ENCODE measurements at regions not wholly inside any gene's neighbourhood (a gene's known extent, or its start where the extent isn't known, plus 50 kb on each side); places are given as distances from the start of the nearest gene placed in this dataset.

DNA sequence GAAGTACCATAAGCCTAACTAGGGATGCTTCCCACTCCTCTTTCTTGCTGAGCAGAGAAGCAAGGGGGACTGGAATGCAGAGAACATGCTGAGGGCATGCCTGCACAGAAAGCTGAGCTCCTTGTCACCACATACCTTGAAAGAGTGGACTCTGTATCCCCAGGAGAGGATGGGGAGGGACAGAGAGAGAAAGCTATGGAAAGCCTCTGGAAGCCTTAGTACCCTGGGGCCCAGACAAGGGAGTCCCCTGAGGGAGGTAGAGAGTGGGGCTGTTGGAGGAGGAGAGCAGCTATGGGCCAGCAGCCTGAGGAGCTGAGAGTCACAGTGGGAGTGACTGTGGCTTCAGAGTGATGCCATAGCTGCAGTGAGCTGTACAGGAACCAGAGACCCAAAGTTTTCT is 77.9 kb downstream of the RTL9 start:
- FAIRE-seq (no peak), ATAC-seq (no peak), DNase-seq (no peak)
- no peak overlapping the region for H3K4me3 ChIP-seq
- no peaks in the 10 kb centered on the region for H3K4me1 ChIP-seq
- no peaks in the 10 kb centered on the region for H3K27me3 ChIP-seq
- intact Hi-C loops (cut with DNase I): no loop called here
- H3K9me3 ChIP-seq: no peaks in the 10 kb centered on the region
- TF ChIP-seq, protein P1, sequence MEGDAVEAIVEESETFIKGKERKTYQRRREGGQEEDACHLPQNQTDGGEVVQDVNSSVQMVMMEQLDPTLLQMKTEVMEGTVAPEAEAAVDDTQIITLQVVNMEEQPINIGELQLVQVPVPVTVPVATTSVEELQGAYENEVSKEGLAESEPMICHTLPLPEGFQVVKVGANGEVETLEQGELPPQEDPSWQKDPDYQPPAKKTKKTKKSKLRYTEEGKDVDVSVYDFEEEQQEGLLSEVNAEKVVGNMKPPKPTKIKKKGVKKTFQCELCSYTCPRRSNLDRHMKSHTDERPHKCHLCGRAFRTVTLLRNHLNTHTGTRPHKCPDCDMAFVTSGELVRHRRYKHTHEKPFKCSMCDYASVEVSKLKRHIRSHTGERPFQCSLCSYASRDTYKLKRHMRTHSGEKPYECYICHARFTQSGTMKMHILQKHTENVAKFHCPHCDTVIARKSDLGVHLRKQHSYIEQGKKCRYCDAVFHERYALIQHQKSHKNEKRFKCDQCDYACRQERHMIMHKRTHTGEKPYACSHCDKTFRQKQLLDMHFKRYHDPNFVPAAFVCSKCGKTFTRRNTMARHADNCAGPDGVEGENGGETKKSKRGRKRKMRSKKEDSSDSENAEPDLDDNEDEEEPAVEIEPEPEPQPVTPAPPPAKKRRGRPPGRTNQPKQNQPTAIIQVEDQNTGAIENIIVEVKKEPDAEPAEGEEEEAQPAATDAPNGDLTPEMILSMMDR (IDR thresholded peaks at IDR 0.05): no peak
- no peaks in the 10 kb centered on the region for H3K36me3 ChIP-seq
- no peak overlapping the region for H3K27ac ChIP-seq

DNA sequence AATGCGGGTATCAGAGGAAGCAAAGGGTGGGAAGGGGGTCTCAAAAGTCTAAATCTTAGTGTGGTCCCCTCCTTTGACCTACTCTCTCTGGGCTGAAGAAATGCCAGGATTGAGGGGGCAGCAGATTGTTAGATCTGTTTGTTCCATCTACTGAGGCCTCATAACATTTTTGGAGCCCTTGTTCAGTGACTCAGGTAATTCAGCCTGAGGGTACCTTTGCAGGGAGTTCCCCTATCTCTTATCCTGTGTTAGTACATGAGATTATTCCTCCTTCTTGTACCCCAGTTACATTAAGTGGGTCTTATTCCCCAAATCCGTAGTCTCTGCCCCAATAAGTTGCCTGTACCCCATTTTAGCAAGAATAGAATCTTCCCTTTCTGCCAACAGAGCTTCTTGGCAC is 79.0 kb downstream of the RTL9 start:
- FAIRE-seq (no peak), DNase-seq (no peak), ATAC-seq (no peak)
- Histone ChIP-seq H3K27ac (no peak overlapping the region), H3K36me3 (no peaks in the 10 kb centered on the region), H3K4me3 (no peak overlapping the region), H3K27me3 (no peaks in the 10 kb centered on the region), H3K4me1 (no peaks in the 10 kb centered on the region), H3K9me3 (no peaks in the 10 kb centered on the region)
- intact Hi-C loops (cut with DNase I): no loop called here
- 68 to 81% methylated on average over 2 of the region's 2 CpGs for WGBS, 2 donors
- TF ChIP-seq, protein P1 (IDR thresholded peaks at IDR 0.05): no peak

DNA sequence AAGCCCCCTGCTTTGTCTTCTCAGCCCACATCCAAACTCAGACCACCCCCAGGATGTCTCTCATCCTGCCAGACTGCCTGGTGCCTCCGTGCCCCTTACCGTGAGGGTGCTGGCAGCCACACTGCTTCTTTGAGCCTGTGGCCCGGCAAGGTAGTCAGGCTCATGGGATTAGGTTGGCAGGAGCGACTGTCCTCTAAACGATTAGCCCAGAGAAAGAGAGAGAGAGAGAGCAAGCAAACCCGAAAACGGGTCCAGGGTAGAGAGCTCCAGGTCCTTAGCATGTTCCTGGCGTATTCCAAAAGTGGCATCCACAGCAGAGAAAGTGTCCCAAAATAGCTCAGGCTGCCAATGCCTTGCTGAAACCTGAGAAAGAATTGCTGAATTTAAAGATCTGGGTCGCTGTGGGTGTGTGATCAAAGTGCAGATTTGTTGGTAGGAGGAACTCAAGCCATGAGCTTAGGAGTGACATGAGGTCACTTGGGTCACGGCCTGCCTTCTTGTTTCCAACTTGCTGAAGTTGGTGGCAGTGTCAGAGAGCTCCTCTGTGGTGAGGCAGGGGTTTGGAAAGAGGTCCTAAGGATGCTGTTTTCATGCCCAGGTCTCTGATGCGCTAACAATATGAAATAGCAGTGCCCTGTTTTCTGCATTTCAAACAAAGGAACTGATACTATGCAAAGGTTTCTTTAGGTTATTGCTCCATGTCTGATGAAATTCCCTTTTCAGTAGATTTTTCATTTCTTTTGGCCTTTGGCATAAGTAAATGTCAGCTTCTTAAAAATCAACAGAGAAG is 81.6 kb downstream of the RTL9 start:
- no peak for FAIRE-seq
- intact Hi-C loops (cut with DNase I): no loop called here
- Histone ChIP-seq H3K4me3 (no peak overlapping the region), H3K27me3 (no peaks in the 10 kb centered on the region), H3K27ac (no peak overlapping the region), H3K9me3 (no peaks in the 10 kb centered on the region), H3K36me3 (no peaks in the 10 kb centered on the region), H3K4me1 (no peaks in the 10 kb centered on the region)
- no peak for ATAC-seq
- TF ChIP-seq, protein P1 (IDR thresholded peaks at IDR 0.05): no peak
- 63 to 77% methylated on average over 11 of the region's 11 CpGs for WGBS, 2 donors
- DNase-seq: no peak

DNA sequence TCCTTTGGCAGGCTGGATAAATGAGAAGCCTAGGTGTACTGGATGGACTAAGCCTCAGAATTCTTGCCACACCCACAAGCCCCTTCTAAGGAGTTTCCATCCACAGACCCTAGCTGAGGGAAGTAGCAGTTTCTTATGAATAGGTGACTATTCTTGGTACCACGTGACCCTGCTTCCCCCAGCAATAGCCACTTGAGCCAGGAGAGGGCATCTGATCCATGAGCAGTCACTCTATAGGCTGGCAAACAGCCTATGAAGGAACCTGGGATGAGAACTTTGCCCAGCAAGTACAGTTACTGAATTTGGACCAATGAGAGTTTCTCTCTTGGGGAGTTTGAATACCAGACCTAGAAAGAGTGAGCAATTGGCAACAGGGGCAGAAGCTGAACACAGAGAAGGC is 84.0 kb downstream of the RTL9 start:
- DNase-seq (peak in 4 of 6 donors; percentile 33 to 55 (median 38)), FAIRE-seq (no peak), ATAC-seq (peak; percentile 80 to 89 (median 86))
- no peaks in the 10 kb centered on the region for H3K36me3 ChIP-seq
- no peak overlapping the region for H3K27ac ChIP-seq
- TF ChIP-seq, protein P1 (IDR thresholded peaks at IDR 0.05): peak in 2 of 4 donors; percentile 11 to 13
- no peak overlapping the region for H3K4me3 ChIP-seq
- WGBS, 2 donors: 4 to 11% methylated on average over 1 of the region's 1 CpG
- intact Hi-C loops (cut with DNase I): no loop called here
- H3K27me3 ChIP-seq: no peaks in the 10 kb centered on the region
- H3K4me1 ChIP-seq: no peaks in the 10 kb centered on the region
- no peaks in the 10 kb centered on the region for H3K9me3 ChIP-seq

DNA sequence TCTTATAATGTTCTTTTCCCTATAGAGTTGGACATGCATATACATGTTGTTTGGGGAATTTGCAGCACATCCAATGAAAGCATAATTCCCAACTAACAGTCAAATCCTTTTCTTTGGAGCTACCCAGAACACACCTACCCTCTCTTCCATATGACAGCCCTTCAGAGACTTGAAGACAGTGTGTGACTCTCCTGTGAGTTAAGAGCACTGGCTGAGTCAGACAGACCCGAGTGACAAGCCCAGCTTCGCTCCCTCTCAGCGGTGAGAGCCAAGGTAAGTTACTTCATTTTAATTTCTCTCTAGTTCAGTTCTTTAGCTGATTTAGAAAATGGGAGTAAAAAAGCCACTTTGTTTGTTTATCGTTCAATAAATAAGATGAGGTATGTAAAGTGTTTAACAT is 86.3 kb downstream of the RTL9 start:
- FAIRE-seq: no peak
- H3K4me3 ChIP-seq: no peak overlapping the region
- ATAC-seq: no peak
- TF ChIP-seq, protein P1 (IDR thresholded peaks at IDR 0.05): no peak
- intact Hi-C loops (cut with DNase I): no loop called here
- no peaks in the 10 kb centered on the region for H3K9me3 ChIP-seq
- no peaks in the 10 kb centered on the region for H3K27me3 ChIP-seq
- no peak overlapping the region for H3K27ac ChIP-seq
- WGBS, 2 donors: 64 to 73% methylated on average over 4 of the region's 4 CpGs
- no peaks in the 10 kb centered on the region for H3K36me3 ChIP-seq
- H3K4me1 ChIP-seq: no peaks in the 10 kb centered on the region
- no peak for DNase-seq

Data from pancreas (tissue), 10 donors.